ENCODE measurements at regions not wholly inside any gene's neighbourhood (a gene's known extent, or its start where the extent isn't known, plus 50 kb on each side); places are given as distances from the start of the nearest gene placed in this dataset.

DNA sequence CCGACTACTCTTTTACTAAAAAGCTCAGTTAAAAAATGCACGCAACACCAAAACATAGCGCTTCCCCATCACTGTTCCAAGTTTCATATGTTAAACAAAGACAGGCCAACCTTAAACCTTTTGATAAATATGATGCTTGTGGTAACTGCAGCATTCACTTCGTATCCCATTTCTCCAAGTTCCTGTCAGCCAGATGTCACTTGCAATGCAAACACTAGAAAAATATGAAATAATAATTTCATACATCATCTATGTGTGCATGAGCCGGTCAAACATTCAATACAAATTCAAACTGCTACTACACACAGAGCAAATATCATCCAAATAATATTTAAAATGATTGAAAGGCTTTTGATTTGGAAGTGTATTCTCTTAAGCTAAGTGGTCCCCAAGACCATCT is 636.5 kb downstream of the LMO4 start:
- TF ChIP-seq, protein P1, sequence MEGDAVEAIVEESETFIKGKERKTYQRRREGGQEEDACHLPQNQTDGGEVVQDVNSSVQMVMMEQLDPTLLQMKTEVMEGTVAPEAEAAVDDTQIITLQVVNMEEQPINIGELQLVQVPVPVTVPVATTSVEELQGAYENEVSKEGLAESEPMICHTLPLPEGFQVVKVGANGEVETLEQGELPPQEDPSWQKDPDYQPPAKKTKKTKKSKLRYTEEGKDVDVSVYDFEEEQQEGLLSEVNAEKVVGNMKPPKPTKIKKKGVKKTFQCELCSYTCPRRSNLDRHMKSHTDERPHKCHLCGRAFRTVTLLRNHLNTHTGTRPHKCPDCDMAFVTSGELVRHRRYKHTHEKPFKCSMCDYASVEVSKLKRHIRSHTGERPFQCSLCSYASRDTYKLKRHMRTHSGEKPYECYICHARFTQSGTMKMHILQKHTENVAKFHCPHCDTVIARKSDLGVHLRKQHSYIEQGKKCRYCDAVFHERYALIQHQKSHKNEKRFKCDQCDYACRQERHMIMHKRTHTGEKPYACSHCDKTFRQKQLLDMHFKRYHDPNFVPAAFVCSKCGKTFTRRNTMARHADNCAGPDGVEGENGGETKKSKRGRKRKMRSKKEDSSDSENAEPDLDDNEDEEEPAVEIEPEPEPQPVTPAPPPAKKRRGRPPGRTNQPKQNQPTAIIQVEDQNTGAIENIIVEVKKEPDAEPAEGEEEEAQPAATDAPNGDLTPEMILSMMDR (IDR thresholded peaks at IDR 0.05), result no peak
- TF ChIP-seq POLR2A (IDR thresholded peaks at IDR 0.05), result no peak

All from testis (tissue), 2 donors.